ENCODE measurements at regions not wholly inside any gene's neighbourhood (a gene's known extent, or its start where the extent isn't known, plus 50 kb on each side); places are given as distances from the start of the nearest gene placed in this dataset.
A peak's percentile ranks its signal among the peaks of the same experiment; 100 is the strongest.

DNA sequence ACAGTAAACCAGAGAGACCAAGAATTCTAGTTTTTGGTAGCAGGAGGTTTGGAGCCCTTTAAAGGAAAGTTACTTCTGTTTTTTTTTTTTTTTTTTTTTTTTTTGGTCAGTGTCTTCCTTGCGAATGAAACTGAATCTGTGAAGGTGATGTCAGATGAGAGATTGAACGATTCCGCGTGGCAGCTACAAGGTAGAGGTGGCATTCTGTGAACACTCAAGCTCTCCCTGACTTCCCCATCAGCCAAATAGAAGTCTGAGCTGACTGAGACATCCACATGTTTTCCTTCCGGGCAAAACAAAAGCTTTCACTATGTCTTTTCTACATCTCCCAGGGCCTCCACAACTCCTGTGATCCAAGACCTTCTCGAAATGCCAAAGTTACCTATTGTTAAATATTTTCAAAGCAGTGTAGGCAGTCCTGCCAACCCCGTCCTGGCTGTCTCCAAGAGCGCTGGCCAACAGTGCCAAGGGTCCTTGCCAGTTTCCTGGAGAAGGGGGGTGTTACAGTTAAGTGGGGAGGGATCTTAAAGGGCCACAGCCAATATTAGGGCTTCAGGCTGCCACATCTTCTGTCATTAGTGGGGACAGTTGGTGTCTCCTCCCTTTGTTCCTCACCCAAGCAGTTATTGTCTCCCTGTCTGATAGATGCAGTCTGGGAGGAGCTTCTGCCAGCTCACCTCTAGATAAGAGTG, 102.9 kb upstream of the SLC34A2 start:
- TF ChIP-seq, protein P1, sequence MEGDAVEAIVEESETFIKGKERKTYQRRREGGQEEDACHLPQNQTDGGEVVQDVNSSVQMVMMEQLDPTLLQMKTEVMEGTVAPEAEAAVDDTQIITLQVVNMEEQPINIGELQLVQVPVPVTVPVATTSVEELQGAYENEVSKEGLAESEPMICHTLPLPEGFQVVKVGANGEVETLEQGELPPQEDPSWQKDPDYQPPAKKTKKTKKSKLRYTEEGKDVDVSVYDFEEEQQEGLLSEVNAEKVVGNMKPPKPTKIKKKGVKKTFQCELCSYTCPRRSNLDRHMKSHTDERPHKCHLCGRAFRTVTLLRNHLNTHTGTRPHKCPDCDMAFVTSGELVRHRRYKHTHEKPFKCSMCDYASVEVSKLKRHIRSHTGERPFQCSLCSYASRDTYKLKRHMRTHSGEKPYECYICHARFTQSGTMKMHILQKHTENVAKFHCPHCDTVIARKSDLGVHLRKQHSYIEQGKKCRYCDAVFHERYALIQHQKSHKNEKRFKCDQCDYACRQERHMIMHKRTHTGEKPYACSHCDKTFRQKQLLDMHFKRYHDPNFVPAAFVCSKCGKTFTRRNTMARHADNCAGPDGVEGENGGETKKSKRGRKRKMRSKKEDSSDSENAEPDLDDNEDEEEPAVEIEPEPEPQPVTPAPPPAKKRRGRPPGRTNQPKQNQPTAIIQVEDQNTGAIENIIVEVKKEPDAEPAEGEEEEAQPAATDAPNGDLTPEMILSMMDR (IDR thresholded peaks at IDR 0.05; ENCODE audit: unreplicated experiment), result no peak
- no peaks in the 10 kb centered on the region for H3K9me3 Mint-ChIP-seq (ENCODE audit: low read depth, unreplicated experiment)
- peaks cover 11% of the 10 kb centered on the region for H3K4me1 Mint-ChIP-seq (ENCODE audit: low read depth, unreplicated experiment)
- CTCF ChIA-PET, result no interaction called here
- DNase-seq, result peak; percentile 60
- H3K36me3 Mint-ChIP-seq (ENCODE audit: insufficient read depth, unreplicated experiment), result no peaks in the 10 kb centered on the region
- no peaks in the 10 kb centered on the region for H3K27me3 Mint-ChIP-seq (ENCODE audit: unreplicated experiment)
- intact Hi-C loops (cut with micrococcal nuclease; ENCODE audit: unreplicated experiment), result no loop called here
- no TSS peak for BruUV-seq (replicated peaks)
- H3K27ac Mint-ChIP-seq (ENCODE audit: unreplicated experiment), result peak overlapping the region; percentile 87
- peak overlapping the region; percentile 32 for H3K4me3 Mint-ChIP-seq (ENCODE audit: low read depth, unreplicated experiment)

DNA sequence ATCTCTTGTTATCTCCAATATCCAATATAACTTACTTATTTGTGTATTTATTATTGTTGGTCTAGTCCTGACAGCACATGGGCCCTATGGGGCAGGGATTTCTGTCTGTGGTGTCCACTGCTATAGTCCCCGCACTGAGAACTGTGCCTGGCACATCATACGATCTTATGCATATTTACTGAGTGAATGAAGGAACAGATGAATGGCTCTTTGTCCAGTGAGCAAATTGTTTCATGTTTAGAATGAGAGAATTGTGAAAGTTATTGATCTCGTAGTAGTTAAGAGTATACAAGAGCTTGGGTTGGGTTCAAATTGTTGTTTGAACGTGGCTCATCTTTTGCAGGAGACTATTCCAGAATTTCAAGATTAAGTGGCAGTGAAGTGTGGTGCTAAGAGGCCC, 96.1 kb upstream of the SLC34A2 start:
- intact Hi-C loops (cut with micrococcal nuclease; ENCODE audit: unreplicated experiment), result no loop called here
- CTCF ChIA-PET, result no interaction called here
- no TSS peak for BruUV-seq (replicated peaks)
- Mint-ChIP-seq H3K4me3 (ENCODE audit: low read depth, unreplicated experiment) (no peak overlapping the region), H3K36me3 (ENCODE audit: insufficient read depth, unreplicated experiment) (peaks cover 5% of the 10 kb centered on the region), H3K4me1 (ENCODE audit: low read depth, unreplicated experiment) (peaks cover 11% of the 10 kb centered on the region), H3K27me3 (ENCODE audit: unreplicated experiment) (no peaks in the 10 kb centered on the region), H3K9me3 (ENCODE audit: low read depth, unreplicated experiment) (no peaks in the 10 kb centered on the region), H3K27ac (ENCODE audit: unreplicated experiment) (no peak overlapping the region)
- TF ChIP-seq, protein P1 (IDR thresholded peaks at IDR 0.05; ENCODE audit: unreplicated experiment), result no peak
- DNase-seq, result no peak

DNA sequence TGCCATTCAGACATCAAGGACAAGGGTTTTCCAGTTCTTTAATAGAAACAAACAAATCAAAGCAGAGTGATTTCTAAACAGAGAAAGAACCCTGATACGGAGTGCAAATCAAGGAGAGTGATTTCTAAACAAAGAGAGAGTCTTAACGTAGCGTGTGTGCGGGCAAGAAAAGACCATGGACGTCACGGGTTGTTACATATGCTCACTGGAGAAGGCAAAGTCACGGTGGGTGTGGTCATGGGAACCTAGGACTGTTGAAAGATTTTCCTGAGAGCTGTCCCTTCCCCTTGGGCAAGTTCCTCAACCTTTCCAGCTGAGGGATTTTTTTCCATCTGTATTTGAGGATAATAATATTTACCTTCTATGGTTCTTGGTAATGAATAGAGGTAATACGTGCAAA, 95.0 kb upstream of the SLC34A2 start:
- no peak for DNase-seq
- Mint-ChIP-seq H3K27me3 (ENCODE audit: unreplicated experiment) (no peaks in the 10 kb centered on the region), H3K36me3 (ENCODE audit: insufficient read depth, unreplicated experiment) (peaks cover 5% of the 10 kb centered on the region), H3K27ac (ENCODE audit: unreplicated experiment) (no peak overlapping the region), H3K4me1 (ENCODE audit: low read depth, unreplicated experiment) (peaks cover 11% of the 10 kb centered on the region), H3K4me3 (ENCODE audit: low read depth, unreplicated experiment) (no peak overlapping the region), H3K9me3 (ENCODE audit: low read depth, unreplicated experiment) (no peaks in the 10 kb centered on the region)
- TF ChIP-seq, protein P1 (IDR thresholded peaks at IDR 0.05; ENCODE audit: unreplicated experiment), result no peak
- CTCF ChIA-PET, result no interaction called here
- intact Hi-C loops (cut with micrococcal nuclease; ENCODE audit: unreplicated experiment), result no loop called here
- BruUV-seq (replicated peaks), result no TSS peak

DNA sequence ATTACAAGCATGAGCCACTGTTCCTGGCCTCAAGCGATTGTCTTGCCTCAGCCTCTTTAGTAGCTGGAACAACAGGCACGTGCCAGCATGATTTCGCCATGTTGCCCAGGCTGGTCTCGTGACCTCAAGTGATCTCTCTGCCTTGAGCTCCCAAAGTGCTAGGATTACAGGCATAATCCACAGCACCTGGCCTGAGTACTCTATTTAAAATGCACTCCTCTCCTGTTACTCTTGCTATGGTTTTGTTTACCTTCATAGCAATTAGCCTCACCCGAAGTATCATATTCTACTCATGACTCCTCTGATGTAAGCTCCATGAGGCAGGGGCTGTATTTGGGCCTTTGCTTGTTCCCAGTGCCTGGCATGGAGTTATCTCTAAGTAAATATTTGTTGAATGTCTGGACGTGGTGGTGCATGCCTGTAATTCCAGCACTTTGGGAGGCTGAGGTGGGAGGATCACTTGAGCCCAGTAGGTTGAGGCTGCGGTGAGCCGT, 92.5 kb upstream of the SLC34A2 start:
- BruUV-seq (replicated peaks), result no TSS peak
- CTCF ChIA-PET, result no interaction called here
- Mint-ChIP-seq H3K27me3 (ENCODE audit: unreplicated experiment) (no peaks in the 10 kb centered on the region), H3K36me3 (ENCODE audit: insufficient read depth, unreplicated experiment) (peaks cover 5% of the 10 kb centered on the region), H3K4me3 (ENCODE audit: low read depth, unreplicated experiment) (no peak overlapping the region), H3K27ac (ENCODE audit: unreplicated experiment) (no peak overlapping the region), H3K4me1 (ENCODE audit: low read depth, unreplicated experiment) (peaks cover 20% of the 10 kb centered on the region), H3K9me3 (ENCODE audit: low read depth, unreplicated experiment) (no peaks in the 10 kb centered on the region)
- TF ChIP-seq, protein P1 (IDR thresholded peaks at IDR 0.05; ENCODE audit: unreplicated experiment), result no peak
- DNase-seq, result no peak
- intact Hi-C loops (cut with micrococcal nuclease; ENCODE audit: unreplicated experiment), result no loop called here

All from Calu3 (cell line).